ENCODE measurements at regions not wholly inside any gene's neighbourhood (a gene's known extent, or its start where the extent isn't known, plus 50 kb on each side); places are given as distances from the start of the nearest gene placed in this dataset.

GRCh38 chr7:22894546-22894945 is 71.9 kb upstream of the TOMM7 start:
- no peak for DNase-seq (ENCODE audit: low read depth)
- in situ Hi-C loops (cut with HindIII; ENCODE audit: low sequenced_read_pairs), result no loop called here
- no peak for TF ChIP-seq CTCF (IDR thresholded peaks at IDR 0.05; ENCODE audit: low read depth, low read length, missing control alignments)
- no peak overlapping the region for H3K4me3 ChIP-seq (ENCODE audit: low read depth, low read length)

GRCh38 chr7:22890773-22891172 is 68.1 kb upstream of the TOMM7 start:
- TF ChIP-seq CTCF (IDR thresholded peaks at IDR 0.05; ENCODE audit: low read depth, low read length, missing control alignments), result no peak
- DNase-seq (ENCODE audit: low read depth), result no peak
- no peak overlapping the region for H3K4me3 ChIP-seq (ENCODE audit: low read depth, low read length)
- in situ Hi-C loops (cut with HindIII; ENCODE audit: low sequenced_read_pairs), result no loop called here

- in situ Hi-C loops (cut with HindIII; ENCODE audit: low sequenced_read_pairs), result loop anchor here (5.0 kb wide), 1 partner anchor 51 kb away; no protein-coding TSS in a partner anchor
- DNase-seq (ENCODE audit: low read depth), result no peak
Measured at GRCh38 chr7:22885797-22886261, 63.2 kb upstream of the TOMM7 start.

GRCh38 chr7:22884911-22885788 is 62.5 kb upstream of the TOMM7 start:
- DNase-seq (ENCODE audit: low read depth), result no peak

More at GRCh38 chr7:22885797-22886261, 63.2 kb upstream of the TOMM7 start:
- no peak for TF ChIP-seq CTCF (IDR thresholded peaks at IDR 0.05; ENCODE audit: low read depth, low read length, missing control alignments)
- H3K4me3 ChIP-seq (ENCODE audit: low read depth, low read length), result no peak overlapping the region

GRCh38 chr7:22882106-22882505 is 59.5 kb upstream of the TOMM7 start:
- DNase-seq (ENCODE audit: low read depth), result no peak
- no peak overlapping the region for H3K4me3 ChIP-seq (ENCODE audit: low read depth, low read length)
- in situ Hi-C loops (cut with HindIII; ENCODE audit: low sequenced_read_pairs), result no loop called here
- TF ChIP-seq CTCF (IDR thresholded peaks at IDR 0.05; ENCODE audit: low read depth, low read length, missing control alignments), result no peak

More at GRCh38 chr7:22884911-22885788, 62.5 kb upstream of the TOMM7 start:
- in situ Hi-C loops (cut with HindIII; ENCODE audit: low sequenced_read_pairs), result loop anchor here (5.0 kb wide), 1 partner anchor 52 kb away; no protein-coding TSS in a partner anchor
- no peak overlapping the region for H3K4me3 ChIP-seq (ENCODE audit: low read depth, low read length)
- no peak for TF ChIP-seq CTCF (IDR thresholded peaks at IDR 0.05; ENCODE audit: low read depth, low read length, missing control alignments)

- in situ Hi-C loops (cut with HindIII; ENCODE audit: low sequenced_read_pairs), result no loop called here
- no peak for TF ChIP-seq CTCF (IDR thresholded peaks at IDR 0.05; ENCODE audit: low read depth, low read length, missing control alignments)
- no peak overlapping the region for H3K4me3 ChIP-seq (ENCODE audit: low read depth, low read length)
- DNase-seq (ENCODE audit: low read depth), result no peak
Measured at GRCh38 chr7:22879709-22880306, 57.2 kb upstream of the TOMM7 start.

Measured in astrocyte of the cerebellum (primary cell).